Esophagus squamous epithelium (tissue), 5 donors: ENCODE measurements at regions not wholly inside any gene's neighbourhood (a gene's known extent, or its start where the extent isn't known, plus 50 kb on each side); places are given as distances from the start of the nearest gene placed in this dataset.
"Not testable (repeated sequence)": the region's sequence is repeated elsewhere in the genome, so short reads cannot be mapped to it uniquely, and the experiment has no call there.

Experiments
- DNase-seq: peaks from one replicate; lab custom pipeline; 2025; lab: John Stamatoyannopoulos, UW
- H3K27ac ChIP-seq, 4 donors: fragments of 200-600 bp; sonication (generic); one replicate each; pipeline ENCODE4 v1.5.1; 2016 to 2019; ENCODE audit warnings: mild to moderate bottlenecking in 1 of 4
- H3K27me3 ChIP-seq, 4 donors: fragments of 200-600 bp; sonication (generic); 1 replicate in 3 of 4; 2 replicates in 1 of 4; pipeline versions ENCODE4 v1.5.1 to v1.6.0; 2017 to 2021; ENCODE audit warnings: antibody characterized with exemption in 1 of 4
- H3K36me3 ChIP-seq, 3 donors: fragments of 200-600 bp; sonication (generic); one replicate each; pipeline ENCODE4 v1.5.1; 2016 to 2019
- H3K4me1 ChIP-seq, 3 donors: fragments of 200-600 bp; sonication (generic); one replicate each; pipeline ENCODE4 v1.5.1; 2017 to 2019
- H3K4me3 ChIP-seq, 4 donors: fragments of 200-600 bp; sonication (generic); 1 replicate in 3 of 4; 2 replicates in 1 of 4; pipeline ENCODE4 v1.5.1; 2016 to 2019; ENCODE audit warnings: mild to moderate bottlenecking in 2 of 4, moderate library complexity in 1 of 4
- H3K9me3 ChIP-seq, 3 donors: fragments of 200-600 bp; sonication (generic); one replicate each; pipeline ENCODE4 v1.5.1; 2016 to 2019
- POLR2A ChIP-seq, 4 donors: fragments of 450-650 bp; IDR thresholded peaks; one replicate each; pipeline ENCODE4 v1.6.1; 2017; ENCODE audit warnings: antibody characterized with exemption in 4 of 4, mild to moderate bottlenecking in 4 of 4, moderate library complexity in 3 of 4
- WGBS, 2 donors: methylation state at CpG; one replicate each; pipeline ENCODE4 v1.1.5; 2018; 5-methylcytosine and 5-hydroxymethylcytosine counted together
- intact Hi-C: fragments of 100-400 bp; cut with DNase I; formaldehyde crosslinking; loops from one replicate; pipeline ENCODE4 v1.15.0; 2022
- TF ChIP-seq, protein P1 (sequence below), 6 experiments: fragments of 450-650 bp in 4 of 6; fragments of 200-600 bp in 2 of 6; sonication (generic) in 2 of 6; IDR thresholded peaks; one replicate each; pipeline ENCODE4 v1.5.1; 2016 to 2019; ENCODE audit warnings: antibody characterized with exemption in 6 of 6, mild to moderate bottlenecking in 4 of 6, moderate library complexity in 4 of 6
- donor health status: DM: yes; HTN: yes; CAD: no.

DNA sequence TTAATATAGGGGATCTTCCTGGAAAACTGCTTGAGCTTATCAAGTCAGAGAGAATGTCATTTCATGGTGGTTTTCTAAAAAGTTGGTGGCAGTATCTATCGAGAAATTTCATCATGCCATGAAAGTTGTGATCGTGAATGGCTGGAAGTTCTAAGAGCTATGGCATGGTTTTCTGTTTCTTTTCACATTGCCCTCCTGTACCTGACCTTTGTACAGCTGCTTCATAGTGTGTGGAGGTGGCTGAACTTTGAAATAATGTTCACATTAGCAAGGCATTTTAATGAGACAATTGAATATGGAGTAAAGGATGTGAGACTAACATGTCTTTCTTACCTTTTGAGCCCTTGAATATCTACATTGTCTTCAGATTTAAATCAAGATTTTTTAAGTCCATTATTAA lies 278.2 kb upstream of the ID4 start:
- Histone ChIP-seq H3K36me3 (no peaks in the 10 kb centered on the region), H3K9me3 (no peaks in the 10 kb centered on the region), H3K27me3 (no peaks in the 10 kb centered on the region), H3K4me3 (no peak overlapping the region), H3K27ac (no peak overlapping the region), H3K4me1 (peaks cover 0 to 8% (median 0%) of the 10 kb centered on the region in 3 donors)
- DNase-seq, result no peak
- 83 to 94% methylated on average over 2 of the region's 2 CpGs for WGBS, 2 donors
- no peak for TF ChIP-seq POLR2A (IDR thresholded peaks at IDR 0.05)
- TF ChIP-seq, protein P1, sequence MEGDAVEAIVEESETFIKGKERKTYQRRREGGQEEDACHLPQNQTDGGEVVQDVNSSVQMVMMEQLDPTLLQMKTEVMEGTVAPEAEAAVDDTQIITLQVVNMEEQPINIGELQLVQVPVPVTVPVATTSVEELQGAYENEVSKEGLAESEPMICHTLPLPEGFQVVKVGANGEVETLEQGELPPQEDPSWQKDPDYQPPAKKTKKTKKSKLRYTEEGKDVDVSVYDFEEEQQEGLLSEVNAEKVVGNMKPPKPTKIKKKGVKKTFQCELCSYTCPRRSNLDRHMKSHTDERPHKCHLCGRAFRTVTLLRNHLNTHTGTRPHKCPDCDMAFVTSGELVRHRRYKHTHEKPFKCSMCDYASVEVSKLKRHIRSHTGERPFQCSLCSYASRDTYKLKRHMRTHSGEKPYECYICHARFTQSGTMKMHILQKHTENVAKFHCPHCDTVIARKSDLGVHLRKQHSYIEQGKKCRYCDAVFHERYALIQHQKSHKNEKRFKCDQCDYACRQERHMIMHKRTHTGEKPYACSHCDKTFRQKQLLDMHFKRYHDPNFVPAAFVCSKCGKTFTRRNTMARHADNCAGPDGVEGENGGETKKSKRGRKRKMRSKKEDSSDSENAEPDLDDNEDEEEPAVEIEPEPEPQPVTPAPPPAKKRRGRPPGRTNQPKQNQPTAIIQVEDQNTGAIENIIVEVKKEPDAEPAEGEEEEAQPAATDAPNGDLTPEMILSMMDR (IDR thresholded peaks at IDR 0.05), result no peak
- intact Hi-C loops, result no loop called here

GRCh38 chr6:19562468-19562867 lies 274.7 kb upstream of the ID4 start:
- intact Hi-C loops, result no loop called here
- no peak for TF ChIP-seq POLR2A (IDR thresholded peaks at IDR 0.05)
- TF ChIP-seq, protein P1 (IDR thresholded peaks at IDR 0.05), result no peak
- Histone ChIP-seq H3K27me3 (no peaks in the 10 kb centered on the region), H3K27ac (no peak overlapping the region), H3K4me3 (no peak overlapping the region), H3K4me1 (no peaks in the 10 kb centered on the region), H3K9me3 (no peaks in the 10 kb centered on the region), H3K36me3 (no peaks in the 10 kb centered on the region)
- DNase-seq, result no peak
- 67% methylated on average over 1 of the region's 1 CpG; no CpG with 5 or more reads in 1 of the 2 donors for WGBS, 2 donors

DNA sequence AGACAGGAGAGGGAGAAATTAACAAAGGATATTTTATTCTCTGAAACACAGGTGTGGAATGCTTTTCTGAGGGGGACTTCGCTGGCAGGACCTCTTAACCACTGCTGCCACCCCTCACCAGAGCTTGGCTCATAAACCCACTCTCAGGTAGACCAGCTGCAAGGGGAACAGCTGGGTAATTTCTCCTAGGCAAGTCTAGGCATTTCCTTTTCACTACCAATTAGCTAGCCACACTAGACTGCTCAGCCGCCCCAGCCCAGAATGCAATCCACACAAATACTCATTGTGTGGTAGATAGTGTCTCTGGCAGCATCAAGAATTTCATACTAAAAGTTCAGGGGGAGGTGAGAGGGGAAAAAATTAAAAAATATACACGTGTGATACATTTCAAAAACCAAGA lies 267.6 kb upstream of the ID4 start:
- DNase-seq, result no peak
- TF ChIP-seq, protein P1 (IDR thresholded peaks at IDR 0.05), result no peak
- TF ChIP-seq POLR2A (IDR thresholded peaks at IDR 0.05), result no peak
- Histone ChIP-seq H3K27ac (no peak overlapping the region), H3K27me3 (no peaks in the 10 kb centered on the region), H3K4me3 (no peak overlapping the region), H3K9me3 (no peaks in the 10 kb centered on the region), H3K36me3 (no peaks in the 10 kb centered on the region), H3K4me1 (no peaks in the 10 kb centered on the region)
- WGBS, 2 donors, result 35 to 59% methylated on average over 3 of the region's 3 CpGs
- intact Hi-C loops, result no loop called here

- Histone ChIP-seq H3K36me3 (no peaks in the 10 kb centered on the region), H3K9me3 (no peaks in the 10 kb centered on the region), H3K27me3 (no peaks in the 10 kb centered on the region), H3K4me3 (no peak overlapping the region), H3K4me1 (no peaks in the 10 kb centered on the region), H3K27ac (no peak overlapping the region)
- WGBS, 2 donors, result 87 to 91% methylated on average over 3 of the region's 3 CpGs
- DNase-seq, result no peak
- TF ChIP-seq, protein P1 (IDR thresholded peaks at IDR 0.05), result no peak
- TF ChIP-seq POLR2A (IDR thresholded peaks at IDR 0.05), result no peak
- intact Hi-C loops, result no loop called here
Measured at GRCh38 chr6:19571176-19571575, 266.0 kb upstream of the ID4 start.

DNA sequence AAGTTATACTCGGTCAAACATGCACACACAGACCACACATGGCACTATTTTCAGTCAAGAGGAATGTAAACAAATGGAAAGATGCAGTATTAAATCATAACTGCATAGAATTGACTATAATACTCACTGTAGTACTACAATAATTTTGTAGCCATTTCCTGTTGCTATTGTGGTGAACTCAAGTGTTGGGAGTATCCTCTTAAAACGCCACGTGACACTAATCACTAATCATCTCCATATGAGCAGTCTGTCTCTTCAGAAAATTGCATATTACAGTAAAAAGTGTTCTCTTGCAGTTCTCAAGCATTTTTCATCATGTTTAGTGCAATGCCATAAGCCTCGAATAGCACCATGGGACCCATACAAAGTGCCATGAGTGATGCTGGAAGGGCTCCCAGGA lies 258.7 kb upstream of the ID4 start:
- no peak overlapping the region for H3K4me3 ChIP-seq
- no peaks in the 10 kb centered on the region for H3K36me3 ChIP-seq
- no peak for DNase-seq
- H3K27me3 ChIP-seq, result no peaks in the 10 kb centered on the region
- 78 to 81% methylated on average over 4 of the region's 4 CpGs for WGBS, 2 donors
- intact Hi-C loops, result no loop called here
- H3K27ac ChIP-seq, result no peak overlapping the region
- TF ChIP-seq POLR2A (IDR thresholded peaks at IDR 0.05), result no peak
- TF ChIP-seq, protein P1 (IDR thresholded peaks at IDR 0.05), result no peak
- no peaks in the 10 kb centered on the region for H3K4me1 ChIP-seq
- H3K9me3 ChIP-seq, result peaks cover 0 to 17% (median 0%) of the 10 kb centered on the region in 3 donors

DNA sequence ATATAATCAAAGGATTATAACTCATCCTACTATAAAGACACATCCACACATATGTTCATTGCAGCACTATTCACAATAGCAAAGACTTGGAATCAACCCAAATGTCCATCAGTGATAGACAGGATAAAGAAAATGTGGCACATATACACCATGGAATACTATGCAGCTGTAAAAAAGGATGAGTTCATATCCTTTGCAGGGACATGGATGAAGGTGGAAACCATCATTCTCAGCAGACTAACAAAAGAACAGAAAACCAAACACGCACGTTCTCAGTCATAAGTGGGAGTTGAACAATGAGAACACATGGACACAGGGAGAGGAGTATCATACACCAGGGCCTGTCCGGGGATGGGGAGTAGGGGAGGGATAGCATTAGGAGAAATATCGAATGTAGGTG lies 253.0 kb upstream of the ID4 start:
- DNase-seq, intact Hi-C loops, H3K9me3 ChIP-seq, H3K27me3 ChIP-seq, H3K27ac ChIP-seq, H3K36me3 ChIP-seq, H3K4me3 ChIP-seq, H3K4me1 ChIP-seq: not testable (repeated sequence)
- 92 to 96% methylated on average over 4 of the region's 4 CpGs for WGBS, 2 donors
